Keratinocyte (primary cell): ENCODE measurements at regions not wholly inside any gene's neighbourhood (a gene's known extent, or its start where the extent isn't known, plus 50 kb on each side); places are given as distances from the start of the nearest gene placed in this dataset.

Source experiments
- DNase-seq: peaks from one replicate; pipeline ENCODE4 v3.0.0-alpha.2; 2011; ENCODE audit warnings: low read depth, missing footprints, low spot score
- FAIRE-seq: peaks from 2 replicates; lab custom pipeline; 2011; peaks lifted over from hg19 to GRCh38; lab: Jason Lieb, UNC
- H2AFZ ChIP-seq: 2 replicates; pipeline ENCODE4 v1.6.0; 2012; ENCODE audit warnings: low read length, control low read depth, inconsistent platforms; ENCODE audit not compliant: control insufficient read depth
- H3K27ac ChIP-seq: 2 replicates; pipeline ENCODE4 v1.5.1; 2011; ENCODE audit warnings: low read length; ENCODE audit not compliant: control insufficient read depth, insufficient read depth
- H3K27me3 ChIP-seq: 3 replicates; pipeline ENCODE4 v1.6.0; 2011; ENCODE audit warnings: low read length; ENCODE audit not compliant: control insufficient read depth, insufficient read depth; ENCODE audit errors: extremely low read depth
- H3K36me3 ChIP-seq, 2 experiments: 2 replicates in 1 of 2; 3 replicates in 1 of 2; pipeline ENCODE4 v1.5.1; 2011; ENCODE audit warnings: low read length in 2 of 2, mild to moderate bottlenecking in 1 of 2; ENCODE audit not compliant: control insufficient read depth in 2 of 2, insufficient read depth in 2 of 2; ENCODE audit errors: extremely low read depth in 1 of 2
- H3K4me1 ChIP-seq: 3 replicates; pipeline ENCODE4 v1.5.1; 2011; ENCODE audit warnings: low read length; ENCODE audit not compliant: control insufficient read depth, insufficient read depth; ENCODE audit errors: extremely low read depth
- H3K4me2 ChIP-seq: 3 replicates; pipeline ENCODE4 v1.6.0; 2011; ENCODE audit warnings: low read depth, low read length; ENCODE audit not compliant: control insufficient read depth, insufficient read depth; ENCODE audit errors: extremely low read depth
- H3K4me3 ChIP-seq, 3 experiments: fragments of 200-600 bp in 1 of 3; sonication (generic) in 1 of 3; 2 replicates in 2 of 3; 3 replicates in 1 of 3; pipeline ENCODE4 v1.5.1; 2011 to 2016; ENCODE audit warnings: low read length in 3 of 3, mild to moderate bottlenecking in 3 of 3, control low read depth in 2 of 3, inconsistent platforms in 1 of 3, low read depth in 1 of 3, mixed read lengths in 1 of 3, mixed run types in 1 of 3, moderate library complexity in 1 of 3; ENCODE audit not compliant: control insufficient read depth in 2 of 3, insufficient read depth in 2 of 3; ENCODE audit errors: extremely low read depth in 1 of 3
- H3K79me2 ChIP-seq: 2 replicates; pipeline ENCODE4 v1.6.0; 2012; ENCODE audit warnings: low read length; ENCODE audit not compliant: control insufficient read depth, insufficient read depth
- H3K9ac ChIP-seq: 3 replicates; pipeline ENCODE4 v1.6.0; 2011; ENCODE audit warnings: low read length; ENCODE audit not compliant: control insufficient read depth, insufficient read depth; ENCODE audit errors: extremely low read depth
- H3K9me1 ChIP-seq: 3 replicates; pipeline ENCODE4 v1.6.0; 2011; ENCODE audit warnings: low read length; ENCODE audit not compliant: control insufficient read depth, insufficient read depth; ENCODE audit errors: extremely low read depth
- H3K9me3 ChIP-seq: 2 replicates; pipeline ENCODE4 v1.5.1; 2012; ENCODE audit warnings: low read depth, low read length; ENCODE audit not compliant: control insufficient read depth
- H4K20me1 ChIP-seq: 3 replicates; pipeline ENCODE4 v1.6.0; 2011; ENCODE audit warnings: low read length; ENCODE audit not compliant: control insufficient read depth, insufficient read depth; ENCODE audit errors: extremely low read depth
- EZH2 ChIP-seq: IDR thresholded peaks from one replicate; pipeline ENCODE4 v1.6.1; 2012; ENCODE audit warnings: inconsistent platforms, mild to moderate bottlenecking, low read length, moderate library complexity
- dilution Hi-C: fragments of 300-500 bp; cut with MboI; formaldehyde crosslinking; loops from one replicate; pipeline ENCODE4 v1.7.0; 2020; ENCODE audit warnings: low sequenced_read_pairs; ENCODE audit not compliant: extremely low pct_ligation_motif_present
- TF ChIP-seq, protein P1 (sequence below), 3 experiments: IDR thresholded peaks in 1 of 3; conservative IDR thresholded peaks in 1 of 3; optimal IDR thresholded peaks in 1 of 3; 2 replicates in 2 of 3; 3 replicates in 1 of 3; pipeline versions ENCODE3 to v1.5.1; 2011; ENCODE audit warnings: low read length in 3 of 3, mild to moderate bottlenecking in 3 of 3, moderate library complexity in 2 of 3, control low read depth in 1 of 3, inconsistent platforms in 1 of 3; ENCODE audit not compliant: insufficient read depth in 2 of 3; ENCODE audit errors: extremely low read depth in 1 of 3

GRCh38 chr11:112369374-112369773 is 108.7 kb upstream of the PLET1 start:
- Histone ChIP-seq H2AFZ (no peak overlapping the region), H3K9me1 (no peaks in the 10 kb centered on the region), H3K27ac (no peak overlapping the region), H3K36me3 (no peaks in the 10 kb centered on the region), H3K27me3 (no peaks in the 10 kb centered on the region), H4K20me1 (no peaks in the 10 kb centered on the region), H3K79me2 (no peaks in the 10 kb centered on the region), H3K4me3 (no peak overlapping the region), H3K9me3 (no peaks in the 10 kb centered on the region), H3K4me1 (no peaks in the 10 kb centered on the region), H3K4me2 (no peak overlapping the region), H3K9ac (no peak overlapping the region)
- dilution Hi-C loops = no loop called here
- FAIRE-seq = no peak
- TF ChIP-seq, protein P1, sequence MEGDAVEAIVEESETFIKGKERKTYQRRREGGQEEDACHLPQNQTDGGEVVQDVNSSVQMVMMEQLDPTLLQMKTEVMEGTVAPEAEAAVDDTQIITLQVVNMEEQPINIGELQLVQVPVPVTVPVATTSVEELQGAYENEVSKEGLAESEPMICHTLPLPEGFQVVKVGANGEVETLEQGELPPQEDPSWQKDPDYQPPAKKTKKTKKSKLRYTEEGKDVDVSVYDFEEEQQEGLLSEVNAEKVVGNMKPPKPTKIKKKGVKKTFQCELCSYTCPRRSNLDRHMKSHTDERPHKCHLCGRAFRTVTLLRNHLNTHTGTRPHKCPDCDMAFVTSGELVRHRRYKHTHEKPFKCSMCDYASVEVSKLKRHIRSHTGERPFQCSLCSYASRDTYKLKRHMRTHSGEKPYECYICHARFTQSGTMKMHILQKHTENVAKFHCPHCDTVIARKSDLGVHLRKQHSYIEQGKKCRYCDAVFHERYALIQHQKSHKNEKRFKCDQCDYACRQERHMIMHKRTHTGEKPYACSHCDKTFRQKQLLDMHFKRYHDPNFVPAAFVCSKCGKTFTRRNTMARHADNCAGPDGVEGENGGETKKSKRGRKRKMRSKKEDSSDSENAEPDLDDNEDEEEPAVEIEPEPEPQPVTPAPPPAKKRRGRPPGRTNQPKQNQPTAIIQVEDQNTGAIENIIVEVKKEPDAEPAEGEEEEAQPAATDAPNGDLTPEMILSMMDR (optimal IDR thresholded peaks at IDR 0.05 in 1 of 3, IDR thresholded peaks at IDR 0.05 in 1 of 3, conservative IDR thresholded peaks at IDR 0.05 in 1 of 3; ENCODE audit: extremely low read depth in 1 of 3, insufficient read depth in 2 of 3, low read length in 3 of 3) = no peak
- no peak for TF ChIP-seq EZH2
- DNase-seq = no peak

DNA sequence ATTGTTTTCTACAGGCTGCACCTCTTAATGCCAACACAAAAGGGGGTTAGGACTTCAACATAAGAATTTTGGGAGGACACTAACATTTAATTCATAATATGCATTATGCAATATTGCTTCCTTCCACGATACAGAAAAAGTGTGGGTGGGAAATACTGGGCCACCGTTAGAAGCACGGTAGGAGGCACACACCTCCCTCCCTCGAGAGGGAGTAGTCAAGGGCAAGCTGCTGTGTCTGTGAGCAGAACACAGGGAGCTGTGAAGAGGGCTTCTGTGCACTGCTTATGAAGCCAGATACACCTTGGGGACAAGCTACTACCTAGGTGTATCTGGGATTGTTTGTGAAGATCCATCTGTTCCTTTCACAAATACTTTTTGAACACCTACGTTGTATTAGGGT is 109.3 kb upstream of the PLET1 start:
- Histone ChIP-seq H3K27ac (no peak overlapping the region), H3K4me3 (no peak overlapping the region), H3K9ac (no peak overlapping the region), H3K36me3 (no peaks in the 10 kb centered on the region), H3K4me2 (no peak overlapping the region), H3K4me1 (no peaks in the 10 kb centered on the region), H3K9me1 (no peaks in the 10 kb centered on the region), H4K20me1 (no peaks in the 10 kb centered on the region), H3K9me3 (no peaks in the 10 kb centered on the region), H2AFZ (no peak overlapping the region), H3K27me3 (no peaks in the 10 kb centered on the region), H3K79me2 (no peaks in the 10 kb centered on the region)
- DNase-seq (no peak), FAIRE-seq (no peak)
- dilution Hi-C loops = no loop called here
- TF ChIP-seq, protein P1 (optimal IDR thresholded peaks at IDR 0.05 in 1 of 3, IDR thresholded peaks at IDR 0.05 in 1 of 3, conservative IDR thresholded peaks at IDR 0.05 in 1 of 3; ENCODE audit: extremely low read depth in 1 of 3, insufficient read depth in 2 of 3, low read length in 3 of 3) = no peak
- TF ChIP-seq EZH2 = no peak
